GM19463 (cell line): ENCODE measurements at regions not wholly inside any gene's neighbourhood (a gene's known extent, or its start where the extent isn't known, plus 50 kb on each side); places are given as distances from the start of the nearest gene placed in this dataset.

Experiments
- ATAC-seq: cut with Tn5 transposase; IDR thresholded peaks from one replicate; pipeline ENCODE4 v1.9.1; 2021; ENCODE audit warnings: mild to moderate bottlenecking, moderate library complexity; ENCODE audit not compliant: unreplicated experiment

DNA sequence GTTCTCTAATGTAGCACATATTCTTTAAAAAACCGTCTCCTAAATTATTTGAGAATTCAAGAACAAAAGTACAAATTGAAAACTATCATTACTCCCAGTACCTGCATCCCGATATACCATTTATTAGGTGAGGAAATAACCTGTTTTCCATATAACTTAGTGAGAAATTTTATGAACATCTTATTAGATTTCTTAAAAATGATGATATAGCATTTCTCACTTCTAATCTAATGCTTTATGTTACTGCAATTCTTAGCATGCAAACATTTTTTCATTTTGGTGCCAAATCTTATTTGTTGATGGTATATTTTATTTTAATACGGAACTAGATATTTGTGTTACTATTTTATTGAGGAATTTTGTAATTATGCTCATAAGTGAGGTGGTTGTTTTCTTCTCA is 1321.3 kb upstream of the SLC10A2 start:
- ATAC-seq = no peak

DNA sequence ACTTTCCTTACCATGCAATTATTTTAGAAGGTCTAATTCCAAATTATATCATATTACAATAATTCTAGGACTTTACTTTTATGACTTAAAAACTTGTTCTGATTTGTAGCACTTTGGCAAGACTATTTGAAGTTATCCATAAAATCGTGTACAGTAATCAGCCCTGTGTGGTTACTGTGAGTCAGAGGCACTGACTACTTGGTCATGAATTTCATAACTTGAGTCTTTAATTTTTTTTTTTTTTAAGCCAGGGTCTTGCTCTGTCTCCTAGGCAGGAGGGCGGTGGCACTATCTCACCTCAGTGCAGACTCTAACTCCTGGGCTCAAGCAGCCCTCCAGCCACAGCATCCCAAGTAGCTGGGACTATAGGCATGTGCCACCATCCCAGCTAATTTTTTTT is 1319.2 kb upstream of the SLC10A2 start:
- ATAC-seq = no peak

DNA sequence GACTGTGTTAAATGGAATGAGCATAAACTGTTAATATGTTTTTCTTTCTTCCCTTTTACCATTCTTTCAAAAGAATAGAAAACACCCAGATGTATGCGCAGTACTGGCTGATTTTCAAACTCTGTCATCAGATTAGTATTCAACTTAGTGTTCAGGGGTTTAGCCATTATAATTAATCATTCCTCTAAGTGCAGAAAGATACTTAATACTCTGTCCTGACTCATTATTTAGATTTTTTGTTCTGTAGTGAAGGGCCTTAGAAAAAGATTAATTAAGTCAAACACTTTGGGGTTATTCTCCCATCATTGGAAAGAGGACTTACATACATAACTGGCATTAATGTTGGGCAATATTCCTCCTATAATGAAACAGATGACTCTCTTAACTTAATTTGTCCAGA is 1316.7 kb upstream of the SLC10A2 start:
- ATAC-seq = no peak

DNA sequence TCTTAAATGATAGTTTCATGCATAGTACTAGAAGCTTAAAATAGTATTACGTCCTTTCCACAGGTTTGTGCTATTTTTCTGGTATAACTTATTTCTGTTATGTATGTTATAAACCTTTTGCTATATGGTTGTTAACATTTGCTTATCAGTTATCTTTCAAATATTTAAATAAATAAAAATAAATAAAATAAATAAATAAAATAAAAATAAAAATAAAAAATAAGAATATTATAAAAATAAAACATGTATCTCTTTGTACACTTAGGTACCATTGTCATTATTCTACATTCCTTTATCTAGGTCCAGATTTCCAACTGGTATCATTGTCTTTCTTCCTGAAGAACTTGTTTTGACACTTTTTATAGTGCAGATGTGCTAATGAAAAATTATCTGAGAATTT is 1310.4 kb upstream of the SLC10A2 start:
- ATAC-seq = no peak

DNA sequence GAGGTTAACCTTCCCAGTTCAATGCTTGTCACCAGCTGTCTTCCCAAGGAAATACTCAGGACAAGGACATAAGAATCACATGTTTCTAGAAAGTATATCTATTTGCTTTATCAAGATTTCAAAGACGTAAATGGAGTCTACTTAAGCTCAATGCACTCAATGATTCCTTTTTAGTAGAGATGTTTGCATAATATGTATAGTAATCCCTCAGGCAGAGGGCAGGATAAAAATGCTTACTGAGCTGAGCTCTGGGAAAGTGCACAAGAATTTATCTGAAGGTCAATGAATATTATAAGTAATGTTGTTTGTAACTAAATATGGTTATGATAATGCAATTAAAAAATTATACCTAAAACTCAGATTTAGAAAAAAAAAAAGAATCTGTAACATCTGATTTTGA is 1309.4 kb upstream of the SLC10A2 start:
- ATAC-seq = no peak

DNA sequence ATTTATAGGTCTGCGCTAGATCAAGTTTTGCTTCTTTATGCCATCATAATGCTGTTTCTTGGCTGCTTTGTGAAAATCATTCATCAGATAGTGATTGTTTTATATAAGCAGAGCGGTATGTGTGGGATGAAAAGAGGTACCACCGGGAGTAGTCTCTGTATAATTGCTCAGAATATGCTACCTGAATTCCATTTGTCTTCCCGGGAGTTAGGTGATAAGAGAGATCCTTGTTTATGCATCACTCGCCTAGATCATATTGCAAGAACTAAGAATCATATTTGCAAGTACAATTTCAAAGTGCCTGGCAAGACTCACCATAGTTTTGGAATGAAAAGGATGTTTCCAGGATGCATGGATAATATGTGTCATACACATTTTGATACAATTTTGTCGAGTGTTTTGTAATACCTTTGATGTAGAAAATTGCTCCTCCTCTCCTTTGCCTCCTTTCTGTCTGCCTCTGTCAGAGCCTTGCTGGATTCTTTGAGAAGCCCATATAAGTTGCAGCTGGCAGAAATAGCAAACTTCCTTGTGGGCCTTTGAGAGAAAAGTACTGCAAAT is 1306.0 kb upstream of the SLC10A2 start:
- no peak for ATAC-seq

DNA sequence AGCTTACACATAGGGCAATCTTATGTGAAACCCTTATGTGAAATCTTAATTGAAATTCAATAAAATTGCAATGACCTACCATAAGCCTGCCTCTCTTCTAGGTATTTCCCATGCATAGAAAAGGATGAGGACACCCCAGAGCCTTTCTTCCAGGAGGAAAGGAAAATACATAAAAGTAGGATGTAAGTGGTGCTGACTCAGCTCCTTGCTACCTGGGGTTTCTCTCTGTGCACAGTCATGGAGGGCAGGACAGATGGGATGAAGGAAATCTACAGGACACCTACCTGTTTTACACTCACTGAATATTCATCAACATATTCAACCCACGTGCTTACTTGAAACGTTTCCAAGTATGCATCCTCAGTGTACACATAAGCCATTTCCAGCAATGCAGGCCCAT is 1299.2 kb upstream of the SLC10A2 start:
- no peak for ATAC-seq

DNA sequence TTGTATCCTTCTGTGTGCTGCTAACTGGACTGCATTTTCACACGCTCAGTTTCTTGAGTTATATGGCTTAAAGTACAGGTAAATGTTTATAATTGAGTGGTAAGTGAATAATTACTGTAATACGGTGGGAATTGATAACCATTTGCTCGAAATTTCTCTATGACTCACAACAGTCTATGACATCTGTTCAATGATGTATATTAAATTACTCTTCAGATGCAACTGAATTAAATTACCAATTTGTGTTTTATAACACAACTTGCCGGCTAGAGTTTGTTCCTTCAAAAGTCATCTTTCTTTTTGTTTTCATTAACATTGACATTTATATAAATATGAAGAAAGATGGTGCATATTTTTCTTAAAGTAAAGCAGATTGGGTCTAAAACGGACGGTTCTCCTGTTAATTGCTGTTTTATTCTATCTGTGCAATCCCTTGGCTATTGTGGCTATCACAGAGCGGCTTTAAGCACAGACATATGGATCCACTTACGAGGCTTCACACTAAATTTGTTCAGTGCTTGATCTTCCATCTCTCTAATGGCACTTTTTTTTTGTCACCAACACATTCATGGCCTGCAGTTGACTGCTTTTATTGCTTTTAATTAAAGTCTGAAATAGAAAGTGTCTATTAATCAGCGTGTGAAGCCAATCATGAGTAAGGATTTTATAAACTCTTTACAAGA is 1291.6 kb upstream of the SLC10A2 start:
- ATAC-seq = no peak

DNA sequence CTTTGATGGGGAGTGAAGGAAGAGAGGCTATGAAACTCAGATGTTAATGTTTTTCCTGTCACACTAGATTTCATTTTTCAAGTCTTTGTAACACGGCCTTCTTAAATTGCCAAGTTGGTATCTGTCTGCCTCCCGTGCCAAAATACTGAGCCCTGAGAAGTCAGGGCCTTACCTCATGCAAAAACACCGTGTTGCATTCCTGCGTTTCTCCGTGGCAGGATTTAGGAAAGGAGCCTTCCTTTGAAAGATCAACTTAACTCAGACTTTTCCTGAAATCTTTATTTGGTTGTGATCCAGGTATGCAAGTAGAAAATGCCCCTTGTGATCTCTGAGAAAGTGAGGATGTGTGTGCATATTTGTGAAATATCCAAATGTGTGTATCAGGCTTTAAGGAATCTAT is 1291.0 kb upstream of the SLC10A2 start:
- no peak for ATAC-seq

DNA sequence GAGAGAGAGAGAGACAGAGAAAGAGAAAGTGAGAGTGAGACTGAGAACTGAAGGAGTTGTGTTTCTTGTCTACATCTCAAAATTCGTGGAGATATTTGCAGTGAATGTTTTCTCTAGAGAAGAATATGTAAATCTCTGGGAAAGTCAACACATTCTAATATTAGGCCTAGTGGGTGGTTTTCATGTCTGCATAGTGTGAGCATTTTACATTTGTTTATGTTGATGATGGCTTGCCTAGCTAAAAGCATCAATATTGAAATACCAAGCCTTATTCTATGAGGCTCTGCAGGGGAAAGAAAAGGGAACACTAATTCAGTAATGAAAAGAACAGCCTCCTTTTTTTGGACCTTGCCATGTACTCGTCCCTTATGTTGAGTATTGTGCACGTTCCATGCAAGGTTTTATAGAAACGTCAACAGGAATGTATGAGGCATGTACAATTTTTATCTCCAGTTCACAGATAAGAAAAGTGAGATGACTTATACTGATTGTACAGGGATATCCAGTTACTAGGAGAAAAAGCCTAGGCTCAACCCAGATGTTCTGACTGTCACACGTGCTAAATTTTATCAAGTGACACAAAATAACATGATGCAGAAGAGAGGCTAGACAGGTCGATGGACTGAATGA is 1288.9 kb upstream of the SLC10A2 start:
- ATAC-seq = no peak

DNA sequence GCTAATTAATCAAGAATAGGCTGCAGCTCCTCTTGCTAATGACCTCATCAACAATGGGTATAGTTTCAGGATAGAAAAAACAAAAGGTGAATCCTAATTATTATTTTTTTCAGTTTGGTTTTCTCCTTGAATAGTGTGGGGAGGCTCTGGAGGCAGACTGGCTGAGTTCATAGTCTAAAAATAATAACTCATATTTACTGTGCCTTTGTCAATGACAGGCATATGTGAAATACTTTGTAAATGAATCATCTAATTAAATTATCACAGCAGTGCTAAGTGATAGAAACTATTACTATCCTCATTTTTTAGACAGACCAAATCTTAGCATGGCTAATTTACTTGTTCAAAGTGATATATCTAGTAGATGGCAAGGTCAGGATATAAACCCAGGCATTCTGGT is 1261.0 kb upstream of the SLC10A2 start:
- ATAC-seq = no peak

DNA sequence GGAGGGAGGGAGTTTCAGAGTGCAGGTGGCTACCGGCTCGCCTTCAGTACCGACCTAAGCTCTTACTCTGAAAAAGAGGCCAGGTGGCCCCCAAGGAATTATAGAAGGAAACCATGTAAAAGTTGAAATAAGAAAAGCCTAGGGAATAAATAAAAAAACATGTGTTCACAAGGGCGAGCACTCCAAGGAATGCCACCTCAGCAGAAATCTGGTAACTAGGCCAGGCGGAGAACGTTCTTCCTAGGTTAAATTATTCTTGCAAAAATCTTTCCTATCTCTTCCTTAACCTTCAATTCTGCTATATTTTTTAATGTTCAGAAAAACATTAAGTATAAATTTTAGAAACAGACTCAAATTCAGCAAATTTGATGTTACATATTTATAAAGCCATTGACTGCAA is 1260.3 kb upstream of the SLC10A2 start:
- no peak for ATAC-seq

DNA sequence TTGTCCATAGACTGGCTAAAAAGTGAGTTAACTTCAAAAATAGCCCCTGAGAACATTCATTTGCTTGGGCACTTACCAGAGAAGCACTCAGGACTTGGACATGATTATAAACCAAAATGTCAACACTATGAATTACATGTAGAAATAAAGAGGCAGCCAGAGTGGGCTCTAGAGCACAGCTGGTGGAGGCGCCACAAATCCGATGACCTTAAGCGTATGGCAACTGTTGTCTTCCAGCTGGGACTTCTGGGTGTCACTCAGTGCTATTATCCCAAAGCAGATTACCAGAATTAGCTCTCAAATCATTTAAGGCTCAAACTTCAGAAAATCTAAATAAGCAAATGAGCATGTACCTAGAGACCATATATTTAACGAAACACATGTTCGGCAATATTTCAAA is 1255.5 kb upstream of the SLC10A2 start:
- no peak for ATAC-seq

DNA sequence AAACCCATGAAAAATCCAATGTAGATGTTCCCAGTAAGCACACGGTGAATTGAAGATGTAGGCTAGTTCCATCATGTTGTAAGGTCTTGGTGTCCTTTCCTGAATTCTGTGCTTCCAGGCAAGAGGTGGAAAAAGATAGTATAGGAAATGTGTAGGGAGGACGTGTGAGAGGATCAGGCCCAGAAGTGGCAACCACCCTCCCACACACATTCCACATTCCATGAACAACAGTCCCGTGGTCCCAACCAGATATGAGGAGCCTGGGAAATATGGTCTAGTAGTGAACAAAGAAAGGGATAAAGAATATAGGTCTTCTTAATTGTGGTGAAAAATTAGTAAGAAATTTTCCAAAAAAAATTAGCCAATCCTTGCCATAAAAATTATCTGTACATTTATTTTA is 1254.2 kb upstream of the SLC10A2 start:
- no peak for ATAC-seq

DNA sequence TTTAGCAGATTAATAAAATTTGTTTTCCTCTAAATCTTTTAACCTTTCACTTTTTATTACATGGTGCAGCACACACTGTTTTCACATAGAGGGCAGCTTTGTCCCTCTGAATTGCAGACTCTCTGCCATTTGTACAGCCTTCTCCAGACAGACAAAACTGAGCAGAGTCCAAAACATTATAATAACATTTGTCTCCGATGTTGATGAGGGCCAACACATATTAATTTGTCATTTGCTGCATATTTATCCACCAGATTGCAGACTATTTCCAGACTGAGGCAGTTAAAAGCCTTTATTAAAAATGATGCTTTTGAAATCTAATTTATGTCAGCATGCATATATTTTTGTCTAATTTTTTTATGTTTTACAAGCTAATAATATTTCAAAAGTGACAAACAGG is 1251.9 kb upstream of the SLC10A2 start:
- no peak for ATAC-seq

DNA sequence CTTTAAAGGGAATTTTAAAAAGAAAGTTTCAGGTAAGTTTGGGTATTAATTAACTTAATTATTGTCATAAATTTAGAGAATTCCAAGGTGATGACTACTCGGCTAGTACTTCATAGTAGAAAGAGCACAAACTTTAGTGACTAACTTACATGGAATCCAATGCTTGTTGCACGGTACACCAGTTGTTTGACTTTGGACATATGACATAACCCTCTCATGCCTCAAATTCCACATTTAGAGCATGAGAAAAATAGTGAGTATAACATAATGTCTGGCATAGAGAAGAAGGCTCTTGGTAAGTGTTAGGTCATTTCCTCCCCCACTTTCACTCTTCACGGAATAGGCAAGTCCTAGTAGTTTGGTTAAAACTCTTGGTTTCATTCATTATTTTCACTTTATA is 1249.4 kb upstream of the SLC10A2 start:
- no peak for ATAC-seq

DNA sequence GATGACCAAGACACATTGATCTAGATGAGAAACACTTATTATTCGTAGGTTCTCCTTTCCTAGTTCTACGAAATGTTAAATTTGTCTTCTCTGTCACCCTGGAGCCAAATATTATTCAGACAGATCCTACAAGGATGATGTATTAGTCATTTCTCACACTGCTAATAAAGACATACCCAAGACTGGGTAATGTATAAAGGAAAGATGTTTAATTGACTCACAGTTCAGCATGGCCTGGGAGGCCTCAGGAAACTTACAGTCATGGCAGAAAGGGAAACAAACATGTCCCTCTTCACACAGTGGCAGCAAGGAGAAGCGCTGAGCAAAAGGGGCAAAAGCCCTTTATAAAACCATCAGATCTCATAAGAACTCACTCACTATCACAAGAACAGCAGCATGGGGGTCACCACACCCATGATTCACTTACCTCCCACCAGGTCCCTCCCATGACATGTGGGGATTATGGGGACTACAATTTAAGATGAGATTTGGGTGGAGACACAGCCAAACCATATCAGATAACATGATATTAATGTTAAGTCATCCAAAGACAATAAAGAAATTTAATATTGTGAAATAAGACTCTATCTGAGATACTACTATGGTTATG is 1248.8 kb upstream of the SLC10A2 start:
- no peak for ATAC-seq

DNA sequence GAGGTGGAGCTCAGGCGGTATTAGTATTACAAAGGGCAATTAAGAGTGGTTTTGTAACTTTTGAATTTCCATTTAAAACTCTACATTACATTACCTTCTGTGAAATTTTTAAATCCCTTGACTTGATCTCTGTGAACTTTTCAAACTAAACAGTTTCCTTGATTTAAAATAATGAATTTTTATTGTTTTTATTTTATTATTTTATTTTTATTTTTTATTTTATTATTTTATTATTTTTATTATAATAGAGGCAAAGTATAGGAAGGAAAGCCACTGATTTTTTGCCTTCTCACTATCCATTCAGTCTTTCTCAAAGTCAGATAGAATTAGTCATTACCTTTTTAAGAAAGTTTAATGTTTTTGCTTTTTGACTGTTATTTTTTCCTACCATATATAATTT is 1248.1 kb upstream of the SLC10A2 start:
- no peak for ATAC-seq

DNA sequence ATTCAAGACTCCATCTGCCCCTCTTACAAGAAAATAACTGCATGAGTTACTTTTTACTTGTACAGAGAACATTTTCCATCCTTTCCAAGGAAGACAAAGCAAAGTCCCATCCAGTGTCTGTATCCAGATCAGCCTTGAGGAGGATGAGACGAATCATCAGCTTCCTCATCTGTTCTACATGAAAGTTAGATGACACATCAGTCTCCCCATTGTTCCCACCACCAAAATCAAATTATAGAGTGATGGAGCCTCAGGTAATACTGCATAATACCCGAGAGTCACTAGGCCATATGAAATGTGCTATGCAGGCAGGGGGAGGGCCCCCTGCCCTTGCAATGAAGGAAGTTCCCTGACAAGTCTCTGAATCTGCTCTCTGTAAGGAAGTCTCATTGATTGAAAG is 1244.6 kb upstream of the SLC10A2 start:
- no peak for ATAC-seq

DNA sequence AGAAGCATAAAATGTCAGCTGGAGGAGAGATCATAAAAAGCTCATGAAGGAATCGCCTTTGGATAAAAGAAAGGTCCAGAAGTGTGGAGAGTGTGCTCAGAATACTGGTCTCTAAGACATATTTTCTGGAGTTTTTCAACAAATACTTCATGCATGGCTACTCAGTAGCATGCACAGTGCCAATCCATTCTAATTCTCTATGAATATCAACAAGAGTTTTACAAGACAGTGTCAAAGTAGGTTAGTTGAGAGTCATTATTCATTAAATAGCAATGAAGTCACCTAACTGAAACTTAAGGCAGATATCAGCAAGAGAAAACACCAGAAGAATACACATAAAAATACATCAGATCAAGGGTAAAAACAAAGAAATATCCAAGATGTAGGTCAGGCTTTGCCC is 1243.2 kb upstream of the SLC10A2 start:
- ATAC-seq = no peak

DNA sequence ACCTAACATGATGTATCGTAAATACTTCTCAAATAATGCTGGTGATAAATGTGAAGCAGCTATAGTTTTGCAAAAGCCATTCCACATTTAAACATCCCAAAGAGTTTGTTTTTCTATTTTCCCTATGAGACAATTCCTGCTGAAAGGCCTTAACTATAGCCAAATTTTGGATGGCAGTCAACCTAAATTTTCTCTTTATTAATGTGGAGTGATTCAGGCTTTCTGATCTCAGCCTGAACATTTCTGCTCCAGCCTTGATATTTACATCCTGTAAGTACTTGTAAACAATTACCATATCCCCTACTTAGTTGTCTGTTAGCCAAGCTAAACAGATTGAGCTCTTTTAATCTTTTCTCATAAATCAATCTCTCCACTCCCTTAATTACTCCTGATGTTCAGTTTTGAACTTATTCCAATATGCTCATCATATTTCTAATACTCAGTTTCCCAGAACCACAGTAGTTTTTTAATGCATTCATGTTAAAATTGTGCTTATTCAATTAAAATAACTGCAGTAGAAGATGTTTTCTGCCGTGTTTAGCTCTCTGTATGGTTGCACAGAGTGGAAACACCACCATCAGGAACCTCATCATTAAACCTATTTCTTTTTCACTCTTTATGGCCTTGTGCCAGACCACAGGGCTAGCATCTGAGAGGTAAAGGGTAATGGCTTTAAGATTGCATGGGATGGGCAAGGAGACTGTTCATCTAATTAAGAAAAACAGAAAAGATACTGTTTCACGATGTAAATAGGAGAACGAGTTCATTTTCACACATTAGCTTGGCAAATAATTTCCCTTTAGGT is 1235.2 kb upstream of the SLC10A2 start:
- no peak for ATAC-seq

DNA sequence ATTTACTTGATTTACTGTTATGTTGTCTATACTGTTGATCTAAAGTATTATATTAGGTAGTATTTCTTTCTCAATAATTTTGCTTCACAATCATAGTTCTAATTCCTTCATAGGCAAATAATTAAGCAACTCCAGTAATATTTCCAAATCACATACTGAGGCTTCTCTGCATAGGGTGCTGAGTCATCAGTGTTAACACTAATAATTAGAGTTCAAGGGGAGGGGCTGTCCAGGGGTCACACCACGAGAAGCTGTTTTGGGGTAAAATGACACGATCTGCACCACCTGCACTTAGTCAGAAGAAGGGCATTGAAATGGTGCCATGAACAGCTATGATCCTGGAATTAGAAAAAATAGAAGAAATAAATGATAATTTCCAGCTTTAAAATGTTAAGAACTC is 1230.9 kb upstream of the SLC10A2 start:
- ATAC-seq = no peak
